Adrenal gland (tissue), 5 donors: ENCODE measurements at regions not wholly inside any gene's neighbourhood (a gene's known extent, or its start where the extent isn't known, plus 50 kb on each side); places are given as distances from the start of the nearest gene placed in this dataset.

ENCODE experiments used
- POLR2A ChIP-seq, 2 donors: fragments of 450-650 bp; IDR thresholded peaks; one replicate each; pipeline ENCODE4 v1.6.1; 2017; ENCODE audit warnings: antibody characterized with exemption in 2 of 2, mild to moderate bottlenecking in 2 of 2, moderate library complexity in 1 of 2
- TF ChIP-seq, protein P1 (sequence below), 6 experiments: fragments of 450-650 bp in 4 of 6; fragments of 200-600 bp in 2 of 6; sonication (generic) in 1 of 6; IDR thresholded peaks; 1 replicate in 5 of 6; 2 replicates in 1 of 6; pipeline versions ENCODE4 v1.5.1 to v1.8.0; 2016 to 2021; ENCODE audit warnings: antibody characterized with exemption in 6 of 6, mild to moderate bottlenecking in 2 of 6, moderate library complexity in 1 of 6
- donor health status: DM: no; HTN: no; CAD: no.

DNA sequence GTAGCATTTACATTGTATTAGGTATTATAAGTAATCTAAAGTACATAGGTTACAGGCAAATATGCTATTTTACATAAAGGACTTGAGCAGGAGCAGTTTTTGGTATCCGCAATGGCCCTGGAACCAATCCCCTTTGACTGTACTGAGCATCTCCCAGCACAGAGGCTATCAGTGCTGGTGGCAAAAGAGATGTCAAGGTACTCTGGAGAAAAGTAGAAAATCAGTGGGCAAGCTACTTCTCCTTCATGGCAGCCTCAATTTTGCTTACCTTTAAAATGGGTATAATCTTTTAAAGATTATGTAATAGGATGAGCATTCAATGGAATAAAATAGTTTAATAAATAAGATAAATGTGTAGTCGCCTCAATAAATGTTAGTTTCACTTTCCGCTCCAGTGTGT, 56.7 kb upstream of the LMCD1 start:
- TF ChIP-seq, protein P1, sequence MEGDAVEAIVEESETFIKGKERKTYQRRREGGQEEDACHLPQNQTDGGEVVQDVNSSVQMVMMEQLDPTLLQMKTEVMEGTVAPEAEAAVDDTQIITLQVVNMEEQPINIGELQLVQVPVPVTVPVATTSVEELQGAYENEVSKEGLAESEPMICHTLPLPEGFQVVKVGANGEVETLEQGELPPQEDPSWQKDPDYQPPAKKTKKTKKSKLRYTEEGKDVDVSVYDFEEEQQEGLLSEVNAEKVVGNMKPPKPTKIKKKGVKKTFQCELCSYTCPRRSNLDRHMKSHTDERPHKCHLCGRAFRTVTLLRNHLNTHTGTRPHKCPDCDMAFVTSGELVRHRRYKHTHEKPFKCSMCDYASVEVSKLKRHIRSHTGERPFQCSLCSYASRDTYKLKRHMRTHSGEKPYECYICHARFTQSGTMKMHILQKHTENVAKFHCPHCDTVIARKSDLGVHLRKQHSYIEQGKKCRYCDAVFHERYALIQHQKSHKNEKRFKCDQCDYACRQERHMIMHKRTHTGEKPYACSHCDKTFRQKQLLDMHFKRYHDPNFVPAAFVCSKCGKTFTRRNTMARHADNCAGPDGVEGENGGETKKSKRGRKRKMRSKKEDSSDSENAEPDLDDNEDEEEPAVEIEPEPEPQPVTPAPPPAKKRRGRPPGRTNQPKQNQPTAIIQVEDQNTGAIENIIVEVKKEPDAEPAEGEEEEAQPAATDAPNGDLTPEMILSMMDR (IDR thresholded peaks at IDR 0.05) = no peak
- TF ChIP-seq POLR2A (IDR thresholded peaks at IDR 0.05) = no peak
